Caco-2 (cell line): ENCODE measurements at regions not wholly inside any gene's neighbourhood (a gene's known extent, or its start where the extent isn't known, plus 50 kb on each side); places are given as distances from the start of the nearest gene placed in this dataset.

ENCODE experiments used
- BruUV-seq: library from RNA; stranded (reverse); fragments of 400-500 nt; replicated peaks from 2 replicates; lab custom pipeline; 2021; lab: Mats Ljungman, UMichigan
- CTCF ChIA-PET: fragments of 300-600 bp; sonication (Branson Sonifier 250); formaldehyde crosslinking; loops from one replicate; lab custom pipeline; 2022; ENCODE audit warnings: antibody characterized with exemption; lab: Charles Lee
- POLR2A ChIA-PET: fragments of 300-600 bp; sonication (Branson Sonifier 250); formaldehyde crosslinking; loops from one replicate; lab custom pipeline; 2022; ENCODE audit warnings: antibody characterized with exemption; lab: Charles Lee
- DNase-seq, 2 experiments: peaks; one replicate each; pipeline versions ENCODE4 v3.0.0 to v3.0.0-alpha.2; 2020 to 2022
- H3K27me3 ChIP-seq: replicated peaks from 2 replicates; pipeline ENCODE4 v1.6.0; 2011; ENCODE audit warnings: low read length; ENCODE audit not compliant: control insufficient read depth, insufficient read depth
- H3K36me3 ChIP-seq: 2 replicates; pipeline ENCODE4 v1.5.1; 2011; ENCODE audit warnings: low read length; ENCODE audit not compliant: control insufficient read depth, insufficient read depth
- H3K4me1 ChIP-seq: fragments of 250-450 bp; sonication (Bioruptor Pico); 2 replicates; pipeline ENCODE4 v1.5.1; 2020; ENCODE audit warnings: mild to moderate bottlenecking
- H3K4me3 ChIP-seq: 2 replicates; pipeline ENCODE4 v1.5.1; 2011; ENCODE audit warnings: low read depth, mild to moderate bottlenecking, control low read depth, low read length
- H3K9me3 ChIP-seq: fragments of 250-450 bp; sonication (Bioruptor Pico); 2 replicates; pipeline ENCODE4 v1.5.1; 2020; ENCODE audit warnings: mild to moderate bottlenecking, moderate library complexity
- H3K27ac Mint-ChIP-seq: one replicate; pipeline ENCODE4 v1.8.0; 2022; ENCODE audit warnings: mixed read lengths; ENCODE audit not compliant: unreplicated experiment
- H3K27me3 Mint-ChIP-seq: one replicate; pipeline ENCODE4 v1.8.0; 2022; ENCODE audit warnings: mixed read lengths; ENCODE audit not compliant: insufficient read depth, unreplicated experiment
- H3K36me3 Mint-ChIP-seq: one replicate; pipeline ENCODE4 v1.8.0; 2022; ENCODE audit warnings: mild to moderate bottlenecking, mixed read lengths; ENCODE audit not compliant: insufficient read depth, unreplicated experiment
- H3K4me1 Mint-ChIP-seq: one replicate; pipeline ENCODE4 v1.8.0; 2022; ENCODE audit warnings: low read depth, mixed read lengths; ENCODE audit not compliant: unreplicated experiment
- H3K4me3 Mint-ChIP-seq: one replicate; pipeline ENCODE4 v1.8.0; 2022; ENCODE audit warnings: mild to moderate bottlenecking, moderate library complexity, mixed read lengths; ENCODE audit not compliant: unreplicated experiment
- H3K9me3 Mint-ChIP-seq: one replicate; pipeline ENCODE4 v1.8.0; 2022; ENCODE audit warnings: mixed read lengths; ENCODE audit not compliant: unreplicated experiment
- CTCF ChIP-seq, 2 experiments: fragments of 200-600 bp in 1 of 2; IDR thresholded peaks; 1 replicate in 1 of 2; 2 replicates in 1 of 2; pipeline versions ENCODE4 v1.5.1 to v1.8.0; 2011 to 2022; ENCODE audit warnings: antibody characterized with exemption in 1 of 2, control low read depth in 1 of 2, inconsistent platforms in 1 of 2, low read depth in 1 of 2, low read length in 1 of 2, mild to moderate bottlenecking in 1 of 2, moderate library complexity in 1 of 2; ENCODE audit not compliant: insufficient read depth in 1 of 2, severe bottlenecking in 1 of 2, unreplicated experiment in 1 of 2
- intact Hi-C: fragments of 100-400 bp; cut with micrococcal nuclease; formaldehyde crosslinking; loops from one replicate; pipeline ENCODE4 v1.10.0; 2022; ENCODE audit not compliant: unreplicated experiment

- H3K36me3 ChIP-seq, result no peaks in the 10 kb centered on the region
- no peaks in the 10 kb centered on the region for H3K36me3 Mint-ChIP-seq
- no peak overlapping the region for H3K4me3 ChIP-seq
- intact Hi-C loops, result no loop called here
- no peaks in the 10 kb centered on the region for H3K27me3 ChIP-seq
- H3K27me3 Mint-ChIP-seq, result no peaks in the 10 kb centered on the region
- CTCF ChIA-PET, result no interaction called here
- H3K4me1 ChIP-seq, result no peaks in the 10 kb centered on the region
- no peak overlapping the region for H3K4me3 Mint-ChIP-seq
- no peak overlapping the region for H3K27ac Mint-ChIP-seq
- H3K9me3 Mint-ChIP-seq, result no peaks in the 10 kb centered on the region
- no peak for TF ChIP-seq CTCF (IDR thresholded peaks at IDR 0.05; ENCODE audit: insufficient read depth in 1 of 2, low read depth in 1 of 2, low read length in 1 of 2, severe bottlenecking in 1 of 2, unreplicated experiment in 1 of 2)
- no peaks in the 10 kb centered on the region for H3K9me3 ChIP-seq
- no TSS peak for BruUV-seq
- POLR2A ChIA-PET, result no interaction called here
- DNase-seq, result no peak
- no peaks in the 10 kb centered on the region for H3K4me1 Mint-ChIP-seq
Observed at GRCh38 chr3:5567113-5567512, 379.6 kb downstream of the EDEM1 start.

GRCh38 chr3:5568451-5568850 is 380.9 kb downstream of the EDEM1 start:
- CTCF ChIA-PET, result no interaction called here
- H3K4me3 Mint-ChIP-seq, result no peak overlapping the region

GRCh38 chr3:5569152-5569551 is 381.6 kb downstream of the EDEM1 start:
- ChIA-PET POLR2A (no interaction called here), CTCF (no interaction called here)
- Histone ChIP-seq H3K36me3 (no peaks in the 10 kb centered on the region), H3K4me3 (no peak overlapping the region), H3K4me1 (no peaks in the 10 kb centered on the region), H3K9me3 (no peaks in the 10 kb centered on the region), H3K27me3 (no peaks in the 10 kb centered on the region)
- H3K27ac Mint-ChIP-seq, result no peak overlapping the region
- no peaks in the 10 kb centered on the region for H3K4me1 Mint-ChIP-seq
- peaks cover under 1% of the 10 kb centered on the region for H3K27me3 Mint-ChIP-seq
- intact Hi-C loops, result no loop called here
- no peak overlapping the region for H3K4me3 Mint-ChIP-seq
- BruUV-seq, result no TSS peak
- no peak for TF ChIP-seq CTCF (IDR thresholded peaks at IDR 0.05; ENCODE audit: insufficient read depth in 1 of 2, low read depth in 1 of 2, low read length in 1 of 2, severe bottlenecking in 1 of 2, unreplicated experiment in 1 of 2)
- H3K9me3 Mint-ChIP-seq, result no peaks in the 10 kb centered on the region
- DNase-seq, result no peak
- no peaks in the 10 kb centered on the region for H3K36me3 Mint-ChIP-seq

More at GRCh38 chr3:5568451-5568850, 380.9 kb downstream of the EDEM1 start:
- Mint-ChIP-seq H3K4me1 (no peaks in the 10 kb centered on the region), H3K27me3 (no peaks in the 10 kb centered on the region), H3K27ac (no peak overlapping the region), H3K36me3 (no peaks in the 10 kb centered on the region), H3K9me3 (no peaks in the 10 kb centered on the region)
- DNase-seq, result peak in 1 of 2 experiments; percentile 37
- Histone ChIP-seq H3K9me3 (no peaks in the 10 kb centered on the region), H3K36me3 (no peaks in the 10 kb centered on the region), H3K4me1 (no peaks in the 10 kb centered on the region), H3K27me3 (no peaks in the 10 kb centered on the region), H3K4me3 (no peak overlapping the region)
- intact Hi-C loops, result loop anchor here (1.0 kb wide), 1 partner anchor 263 kb away; no protein-coding TSS in a partner anchor
- TF ChIP-seq CTCF (IDR thresholded peaks at IDR 0.05; ENCODE audit: insufficient read depth in 1 of 2, low read depth in 1 of 2, low read length in 1 of 2, severe bottlenecking in 1 of 2, unreplicated experiment in 1 of 2), result peak in 1 of 2 experiments; percentile 34
- POLR2A ChIA-PET, result no interaction called here
- no TSS peak for BruUV-seq
